Smooth muscle cell (in vitro differentiated cells): ENCODE measurements at regions not wholly inside any gene's neighbourhood (a gene's known extent, or its start where the extent isn't known, plus 50 kb on each side); places are given as distances from the start of the nearest gene placed in this dataset.

Experiments used
- DNase-seq: peaks from one replicate; lab custom pipeline; 2025; ENCODE audit not compliant: unreplicated experiment; lab: John Stamatoyannopoulos, UW
- H2AFZ ChIP-seq: fragments of 200-600 bp; sonication (generic); 2 replicates; pipeline ENCODE4 v1.6.0; 2016; ENCODE audit warnings: antibody characterized with exemption, low read depth, mild to moderate bottlenecking
- H3F3A ChIP-seq: fragments of 200-600 bp; sonication (generic); 2 replicates; pipeline ENCODE4 v1.6.0; 2017; ENCODE audit warnings: antibody characterized with exemption, low read depth
- H3K27ac ChIP-seq: fragments of 200-600 bp; sonication (generic); 2 replicates; pipeline ENCODE4 v1.5.1; 2016; ENCODE audit warnings: low read depth, mild to moderate bottlenecking
- H3K27me3 ChIP-seq: fragments of 200-600 bp; sonication (generic); 2 replicates; pipeline ENCODE4 v1.6.1; 2016; ENCODE audit warnings: low read depth, mild to moderate bottlenecking
- H3K36me3 ChIP-seq: fragments of 200-600 bp; sonication (generic); 2 replicates; pipeline ENCODE4 v1.5.1; 2016; ENCODE audit warnings: low read depth
- H3K4me1 ChIP-seq: fragments of 200-600 bp; sonication (generic); 2 replicates; pipeline ENCODE4 v1.5.1; 2016; ENCODE audit warnings: low read depth
- H3K4me2 ChIP-seq: fragments of 200-600 bp; sonication (generic); 2 replicates; pipeline ENCODE4 v1.6.0; 2016; ENCODE audit warnings: mild to moderate bottlenecking
- H3K4me3 ChIP-seq: fragments of 200-600 bp; sonication (generic); 2 replicates; pipeline ENCODE4 v1.5.1; 2016; ENCODE audit warnings: mild to moderate bottlenecking
- H3K79me2 ChIP-seq: fragments of 200-600 bp; sonication (generic); 2 replicates; pipeline ENCODE4 v1.6.0; 2016; ENCODE audit warnings: low read depth, mild to moderate bottlenecking
- H3K9ac ChIP-seq: fragments of 200-600 bp; sonication (generic); 2 replicates; pipeline ENCODE4 v1.6.0; 2016; ENCODE audit warnings: low read depth
- H3K9me3 ChIP-seq: fragments of 200-600 bp; sonication (generic); replicated peaks from 2 replicates; pipeline ENCODE4 v1.5.1; 2016; ENCODE audit warnings: low read depth
- H4K20me1 ChIP-seq: fragments of 200-600 bp; sonication (generic); 2 replicates; pipeline ENCODE4 v1.6.0; 2016; ENCODE audit warnings: low read depth
- WGBS: methylation state at CpG from one replicate; pipeline ENCODE4 v1.1.7; 2016; ENCODE audit warnings: low lambda C conversion rate; 5-methylcytosine and 5-hydroxymethylcytosine counted together
- TF ChIP-seq, protein P1 (sequence below): fragments of 200-600 bp; sonication (generic); IDR thresholded peaks from 2 replicates; pipeline ENCODE4 v1.5.1; 2017; ENCODE audit warnings: borderline replicate concordance, mild to moderate bottlenecking, antibody characterized with exemption; ENCODE audit not compliant: insufficient read depth, poor library complexity, severe bottlenecking

DNA sequence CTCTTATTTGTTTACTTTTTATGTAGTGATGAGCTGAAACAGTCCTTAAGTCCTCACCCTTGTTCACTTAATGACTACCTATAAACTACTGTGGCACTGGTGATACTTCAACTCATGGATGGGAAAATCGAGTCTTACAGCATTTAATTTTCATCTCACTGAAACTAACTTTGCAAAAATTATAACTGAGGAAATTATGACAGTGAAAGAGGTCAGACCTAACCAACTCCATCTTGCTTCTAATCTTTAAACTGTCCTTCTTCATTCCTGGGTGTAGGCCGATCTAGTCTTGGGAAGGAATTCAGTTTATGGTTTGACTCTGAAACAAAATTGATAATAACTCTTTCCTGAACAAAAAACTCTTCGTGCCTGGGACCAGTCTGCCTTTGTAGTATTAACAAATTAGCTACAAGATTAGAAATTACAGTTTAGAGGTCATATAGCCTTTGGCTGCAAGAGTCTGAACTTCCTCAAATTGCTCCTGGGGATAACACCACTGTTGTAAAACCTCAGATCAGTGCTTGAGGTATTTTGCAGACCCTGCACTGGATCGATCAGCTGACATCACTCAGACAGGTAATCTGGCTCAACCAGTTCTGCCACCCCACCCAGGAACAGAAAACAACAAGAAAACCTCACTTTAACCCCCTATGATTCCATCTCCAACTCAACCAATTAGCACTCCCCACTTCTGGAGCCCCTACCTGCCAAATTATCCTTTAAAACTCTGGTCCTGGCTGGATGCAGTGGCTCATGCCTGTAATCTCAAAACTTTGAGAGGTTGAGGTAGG is 995.7 kb upstream of the PRKX start:
- DNase-seq: no peak
- H3K4me3 ChIP-seq: no peak overlapping the region
- TF ChIP-seq, protein P1, sequence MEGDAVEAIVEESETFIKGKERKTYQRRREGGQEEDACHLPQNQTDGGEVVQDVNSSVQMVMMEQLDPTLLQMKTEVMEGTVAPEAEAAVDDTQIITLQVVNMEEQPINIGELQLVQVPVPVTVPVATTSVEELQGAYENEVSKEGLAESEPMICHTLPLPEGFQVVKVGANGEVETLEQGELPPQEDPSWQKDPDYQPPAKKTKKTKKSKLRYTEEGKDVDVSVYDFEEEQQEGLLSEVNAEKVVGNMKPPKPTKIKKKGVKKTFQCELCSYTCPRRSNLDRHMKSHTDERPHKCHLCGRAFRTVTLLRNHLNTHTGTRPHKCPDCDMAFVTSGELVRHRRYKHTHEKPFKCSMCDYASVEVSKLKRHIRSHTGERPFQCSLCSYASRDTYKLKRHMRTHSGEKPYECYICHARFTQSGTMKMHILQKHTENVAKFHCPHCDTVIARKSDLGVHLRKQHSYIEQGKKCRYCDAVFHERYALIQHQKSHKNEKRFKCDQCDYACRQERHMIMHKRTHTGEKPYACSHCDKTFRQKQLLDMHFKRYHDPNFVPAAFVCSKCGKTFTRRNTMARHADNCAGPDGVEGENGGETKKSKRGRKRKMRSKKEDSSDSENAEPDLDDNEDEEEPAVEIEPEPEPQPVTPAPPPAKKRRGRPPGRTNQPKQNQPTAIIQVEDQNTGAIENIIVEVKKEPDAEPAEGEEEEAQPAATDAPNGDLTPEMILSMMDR: no peak
- H3F3A ChIP-seq: no peaks in the 10 kb centered on the region
- H2AFZ ChIP-seq: peak overlapping the region; percentile 39
- H3K36me3 ChIP-seq: no peaks in the 10 kb centered on the region
- no peaks in the 10 kb centered on the region for H3K27me3 ChIP-seq
- no peaks in the 10 kb centered on the region for H3K9me3 ChIP-seq
- H3K27ac ChIP-seq: peak overlapping the region; percentile 95
- no peak overlapping the region for H3K4me2 ChIP-seq
- WGBS: 60% methylated on average over 4 of the region's 4 CpGs
- peaks cover 10% of the 10 kb centered on the region for H3K4me1 ChIP-seq
- H3K9ac ChIP-seq: peak overlapping the region; percentile 80
- no peaks in the 10 kb centered on the region for H4K20me1 ChIP-seq
- no peaks in the 10 kb centered on the region for H3K79me2 ChIP-seq

DNA sequence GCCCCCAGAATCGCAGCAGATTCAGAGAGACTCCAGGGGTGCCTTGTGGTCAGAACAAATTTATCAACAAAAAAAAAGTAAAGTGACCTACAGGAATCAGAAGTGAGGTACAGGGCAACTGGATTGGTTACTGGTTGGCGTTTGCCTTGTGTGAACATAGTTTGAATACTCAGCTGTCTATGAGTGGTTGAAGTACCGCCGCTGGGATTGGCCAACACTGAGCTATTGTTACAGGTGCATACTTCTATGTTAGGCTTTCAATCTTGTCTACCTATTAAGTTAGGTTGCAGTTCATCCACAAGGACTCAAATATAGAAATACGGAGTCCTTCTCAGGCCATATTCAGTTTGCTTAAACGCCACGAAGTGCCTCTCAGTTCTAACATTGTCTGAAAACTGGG is 993.5 kb upstream of the PRKX start:
- no peak for DNase-seq
- Histone ChIP-seq H3F3A (no peaks in the 10 kb centered on the region), H4K20me1 (no peaks in the 10 kb centered on the region), H3K9ac (no peak overlapping the region), H3K9me3 (no peaks in the 10 kb centered on the region), H2AFZ (no peak overlapping the region), H3K4me2 (no peak overlapping the region), H3K4me1 (peaks cover 10% of the 10 kb centered on the region), H3K79me2 (no peaks in the 10 kb centered on the region), H3K4me3 (no peak overlapping the region), H3K27ac (no peak overlapping the region), H3K36me3 (no peaks in the 10 kb centered on the region), H3K27me3 (no peaks in the 10 kb centered on the region)
- WGBS: 99% methylated on average over 7 of the region's 7 CpGs
- TF ChIP-seq, protein P1: no peak

DNA sequence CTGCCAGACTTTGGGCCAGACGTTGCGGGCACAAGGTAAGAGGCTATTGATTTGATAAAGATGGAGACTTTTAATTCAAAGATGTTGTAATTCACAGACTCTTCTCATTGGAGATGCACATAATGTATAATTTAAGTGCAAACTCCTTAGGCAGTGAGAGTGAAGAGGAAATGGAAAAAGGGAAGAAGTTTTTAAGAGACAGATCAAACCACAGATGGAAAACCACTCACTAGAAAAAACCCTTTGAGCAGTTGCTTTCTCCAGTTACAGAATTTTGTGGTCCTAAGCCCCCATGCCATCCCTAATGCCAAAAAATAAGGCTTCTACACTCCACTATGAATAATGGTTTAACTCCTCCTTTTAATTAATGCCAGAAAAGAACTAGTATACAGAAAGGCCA is 977.1 kb upstream of the PRKX start:
- H3K9ac ChIP-seq: no peak overlapping the region
- TF ChIP-seq, protein P1: no peak
- 100% methylated on average over 2 of the region's 2 CpGs for WGBS
- H3F3A ChIP-seq: no peaks in the 10 kb centered on the region
- H3K27ac ChIP-seq: no peak overlapping the region
- no peaks in the 10 kb centered on the region for H3K4me1 ChIP-seq
- H3K4me2 ChIP-seq: no peak overlapping the region
- H3K4me3 ChIP-seq: no peak overlapping the region
- H3K79me2 ChIP-seq: no peaks in the 10 kb centered on the region
- H3K27me3 ChIP-seq: no peaks in the 10 kb centered on the region
- no peaks in the 10 kb centered on the region for H3K36me3 ChIP-seq
- H2AFZ ChIP-seq: no peak overlapping the region
- H3K9me3 ChIP-seq: no peaks in the 10 kb centered on the region
- no peaks in the 10 kb centered on the region for H4K20me1 ChIP-seq
- no peak for DNase-seq

DNA sequence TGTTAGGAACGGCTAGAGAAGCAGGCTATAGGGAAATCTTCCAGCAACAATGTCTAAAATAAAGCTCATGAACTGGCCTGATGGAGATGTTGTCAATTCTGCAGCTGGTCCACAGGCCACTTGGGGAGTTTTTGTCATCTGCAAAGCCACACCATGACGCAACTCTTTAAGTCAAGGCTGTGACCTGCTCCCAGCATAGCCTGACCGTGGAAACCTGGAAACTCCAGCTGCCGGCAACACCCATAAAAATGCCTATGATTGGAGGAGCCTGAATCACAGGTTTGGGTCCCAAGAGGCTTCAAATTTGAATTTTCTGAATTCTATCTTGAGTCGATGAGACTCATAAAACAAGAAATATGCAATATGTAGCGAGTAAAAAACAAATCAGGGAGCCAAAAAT is 969.2 kb upstream of the PRKX start:
- 79% methylated on average over 6 of the region's 6 CpGs for WGBS
- H3K36me3 ChIP-seq: no peaks in the 10 kb centered on the region
- no peak for DNase-seq
- H3K27me3 ChIP-seq: no peaks in the 10 kb centered on the region
- TF ChIP-seq, protein P1: no peak
- no peaks in the 10 kb centered on the region for H3K79me2 ChIP-seq
- H4K20me1 ChIP-seq: no peaks in the 10 kb centered on the region
- H3K4me3 ChIP-seq: no peak overlapping the region
- H3K27ac ChIP-seq: no peak overlapping the region
- no peak overlapping the region for H2AFZ ChIP-seq
- no peak overlapping the region for H3K4me2 ChIP-seq
- H3F3A ChIP-seq: no peaks in the 10 kb centered on the region
- H3K9ac ChIP-seq: no peak overlapping the region
- H3K4me1 ChIP-seq: no peaks in the 10 kb centered on the region
- H3K9me3 ChIP-seq: no peaks in the 10 kb centered on the region
